SK-N-SH treated with all-trans-retinoic acid at 6 μM for 48 hours (cell line): ENCODE measurements at regions not wholly inside any gene's neighbourhood (a gene's known extent, or its start where the extent isn't known, plus 50 kb on each side); places are given as distances from the start of the nearest gene placed in this dataset.
A peak's percentile ranks its signal among the peaks of the same experiment; 100 is the strongest.

Source experiments
- ATAC-seq: fragments of 200-7000 bp; cut with Tn5 transposase; 3 replicates; pipeline ENCODE4 v1.9.1; 2020; ENCODE audit warnings: mild to moderate bottlenecking, moderate library complexity
- ARNTL ChIP-seq: fragments of 450-650 bp; formaldehyde crosslinking; IDR thresholded peaks from 2 replicates; pipeline ENCODE4 v1.5.0; 2020; ENCODE audit warnings: low read depth, mild to moderate bottlenecking, moderate library complexity, borderline replicate concordance
- BACH2 ChIP-seq: fragments of 250-450 bp; sonication (Bioruptor Pico); IDR thresholded peaks from 2 replicates; pipeline ENCODE4 v1.9.0; 2021; ENCODE audit warnings: mild to moderate bottlenecking, borderline replicate concordance
- CREB5 ChIP-seq: fragments of 250-450 bp; sonication (Bioruptor Pico); IDR thresholded peaks from 2 replicates; pipeline ENCODE4 v1.5.1; 2020; ENCODE audit warnings: low read depth, mild to moderate bottlenecking, moderate library complexity
- CSRNP3 ChIP-seq: fragments of 250-450 bp; sonication (Bioruptor Pico); IDR thresholded peaks from 2 replicates; pipeline ENCODE4 v1.5.1; 2021; ENCODE audit warnings: mild to moderate bottlenecking, moderate library complexity
- ESRRG ChIP-seq: fragments of 250-450 bp; sonication (Bioruptor Pico); IDR thresholded peaks from 2 replicates; pipeline ENCODE4 v1.6.1; 2021; ENCODE audit warnings: mild to moderate bottlenecking
- GLIS3 ChIP-seq: fragments of 250-450 bp; sonication (Bioruptor Pico); IDR thresholded peaks from 2 replicates; pipeline ENCODE4 v1.5.0; 2020; ENCODE audit warnings: mild to moderate bottlenecking, moderate library complexity
- ISL1 ChIP-seq: fragments of 250-450 bp; sonication (Bioruptor Pico); IDR thresholded peaks from 2 replicates; pipeline ENCODE4 v2.1.2; 2022; ENCODE audit warnings: mild to moderate bottlenecking, moderate library complexity
- OSR1 ChIP-seq: fragments of 250-450 bp; sonication (Bioruptor Pico); IDR thresholded peaks from 2 replicates; pipeline ENCODE4 v1.8.0; 2022; ENCODE audit warnings: moderate library complexity, mild to moderate bottlenecking, inconsistent platforms
- PATZ1 ChIP-seq: fragments of 250-450 bp; sonication (Bioruptor Pico); IDR thresholded peaks from 2 replicates; pipeline ENCODE4 v1.8.0; 2020; ENCODE audit warnings: mild to moderate bottlenecking, moderate library complexity, borderline replicate concordance
- POU6F1 ChIP-seq: fragments of 250-450 bp; sonication (Bioruptor Pico); IDR thresholded peaks from 2 replicates; pipeline ENCODE4 v1.8.0; 2021; ENCODE audit warnings: low read depth, mild to moderate bottlenecking, moderate library complexity, borderline replicate concordance
- PPARA ChIP-seq: fragments of 250-450 bp; sonication (Bioruptor Pico); IDR thresholded peaks from 2 replicates; pipeline ENCODE4 v1.5.0; 2020; ENCODE audit warnings: mild to moderate bottlenecking, borderline replicate concordance
- RARB ChIP-seq: fragments of 250-450 bp; sonication (Bioruptor Pico); IDR thresholded peaks from 2 replicates; pipeline ENCODE4 v1.8.0; 2021; ENCODE audit warnings: mild to moderate bottlenecking, moderate library complexity
- SNAI2 ChIP-seq: fragments of 250-450 bp; sonication (Bioruptor Pico); IDR thresholded peaks from 2 replicates; pipeline ENCODE4 v1.5.0; 2020; ENCODE audit warnings: mild to moderate bottlenecking, moderate library complexity
- TCF4 ChIP-seq: fragments of 250-450 bp; sonication (Bioruptor Pico); IDR thresholded peaks from 2 replicates; pipeline ENCODE4 v1.8.0; 2021; ENCODE audit warnings: mild to moderate bottlenecking, moderate library complexity, borderline replicate concordance
- TOX ChIP-seq: fragments of 250-450 bp; sonication (Bioruptor Pico); IDR thresholded peaks from 2 replicates; pipeline ENCODE4 v1.8.0; 2021; ENCODE audit warnings: mild to moderate bottlenecking, moderate library complexity, borderline replicate concordance
- TSHZ2 ChIP-seq: fragments of 250-450 bp; sonication (Bioruptor Pico); IDR thresholded peaks from 2 replicates; pipeline ENCODE4 v1.5.0; 2020; ENCODE audit warnings: mild to moderate bottlenecking, moderate library complexity
- ZC3H10 ChIP-seq: fragments of 250-450 bp; sonication (Bioruptor Pico); IDR thresholded peaks from 2 replicates; pipeline ENCODE4 v1.5.1; 2021; ENCODE audit warnings: mild to moderate bottlenecking, moderate library complexity
- ZFP3 ChIP-seq: fragments of 250-450 bp; sonication (Bioruptor Pico); IDR thresholded peaks from 2 replicates; pipeline ENCODE4 v1.5.0; 2020; ENCODE audit warnings: mild to moderate bottlenecking, moderate library complexity
- ZFP30 ChIP-seq: fragments of 450-650 bp; formaldehyde crosslinking; IDR thresholded peaks from 2 replicates; pipeline ENCODE4 v1.5.0; 2022; ENCODE audit warnings: mild to moderate bottlenecking, moderate library complexity
- ZNF565 ChIP-seq: fragments of 450-650 bp; formaldehyde crosslinking; conservative IDR thresholded peaks from 2 replicates; pipeline ENCODE4 v1.5.0; 2020; ENCODE audit warnings: low read depth, mild to moderate bottlenecking, moderate library complexity
- ZNF70 ChIP-seq: fragments of 450-650 bp; formaldehyde crosslinking; IDR thresholded peaks from 2 replicates; pipeline ENCODE4 v1.5.0; 2020; ENCODE audit warnings: mild to moderate bottlenecking, moderate library complexity
- ZNF8 ChIP-seq: fragments of 450-650 bp; formaldehyde crosslinking; IDR thresholded peaks from 2 replicates; pipeline ENCODE4 v1.5.0; 2020; ENCODE audit warnings: mild to moderate bottlenecking, moderate library complexity

GRCh38 chr21:25107708-25108107 is 499.6 kb downstream of the MRPL39 start:
- no peak for TF ChIP-seq RARB (CRISPR knock-in tag)
- no peak for TF ChIP-seq ZFP30 (CRISPR knock-in tag)
- TF ChIP-seq BACH2 (CRISPR knock-in tag) = no peak
- TF ChIP-seq ISL1 (CRISPR knock-in tag) = peak; percentile 79
- TF ChIP-seq ZC3H10 (CRISPR knock-in tag) = peak; percentile 59; the same call in 1 of the 2 replicates
- peak; percentile 76 for TF ChIP-seq TOX (CRISPR knock-in tag)
- TF ChIP-seq PATZ1 (CRISPR knock-in tag) = peak; percentile 86
- TF ChIP-seq OSR1 (CRISPR knock-in tag) = no peak
- no peak for TF ChIP-seq ZFP3 (CRISPR knock-in tag)
- peak; percentile 88 for ATAC-seq

GRCh38 chr21:25103500-25104207 is 503.6 kb downstream of the MRPL39 start:
- ATAC-seq = peak; percentile 43; the same call in 2 of the 3 replicates
- TF ChIP-seq ZNF70 (CRISPR knock-in tag) (no peak), TOX (CRISPR knock-in tag) (0 out of 2 replicates have a peak, but pooled peaks have one; percentile 58), ISL1 (CRISPR knock-in tag) (peak; percentile 83)
- TF ChIP-seq, all 23 proteins: peak for 2

GRCh38 chr21:25097648-25098047 is 509.6 kb downstream of the MRPL39 start:
- no peak for ATAC-seq
- no peak for TF ChIP-seq ESRRG (CRISPR knock-in tag)
- no peak for TF ChIP-seq TOX (CRISPR knock-in tag)
- no peak for TF ChIP-seq PPARA (CRISPR knock-in tag)
- TF ChIP-seq ZNF565 (CRISPR knock-in tag) = no peak
- no peak for TF ChIP-seq ZFP30 (CRISPR knock-in tag)
- TF ChIP-seq ZFP3 (CRISPR knock-in tag) = no peak
- no peak for TF ChIP-seq TCF4 (CRISPR knock-in tag)
- TF ChIP-seq PATZ1 (CRISPR knock-in tag) = no peak
- TF ChIP-seq CREB5 = no peak
- TF ChIP-seq CSRNP3 = no peak
- no peak for TF ChIP-seq BACH2 (CRISPR knock-in tag)
- TF ChIP-seq ARNTL (CRISPR knock-in tag) = no peak
- TF ChIP-seq ISL1 (CRISPR knock-in tag) = no peak
- TF ChIP-seq TSHZ2 (CRISPR knock-in tag) = no peak
- no peak for TF ChIP-seq SNAI2
- TF ChIP-seq POU6F1 (CRISPR knock-in tag) = no peak
- TF ChIP-seq ZC3H10 (CRISPR knock-in tag) = no peak
- no peak for TF ChIP-seq GLIS3 (CRISPR knock-in tag)
- TF ChIP-seq ZNF70 (CRISPR knock-in tag) = no peak
- no peak for TF ChIP-seq ZNF8 (CRISPR knock-in tag)
